Stimulated activated effector memory CD8-positive, alpha-beta T cell treated with anti-CD3 and anti-CD28 coated beads, Interleukin-12 subunit alpha, Interleukin-12 subunit beta, amount 100 ng/mL, for 72 hours (primary cell): ENCODE measurements at regions not wholly inside any gene's neighbourhood (a gene's known extent, or its start where the extent isn't known, plus 50 kb on each side); places are given as distances from the start of the nearest gene placed in this dataset.

Source experiments
- ATAC-seq: fragments of 150-1000 bp; cut with Tn5 transposase; 2 replicates; pipeline ENCODE4 v1.10.0; 2021
- DNase-seq, 2 donors: peaks; one replicate each; pipeline ENCODE4 v3.0.0; 2021 to 2022; ENCODE audit warnings: low spot score in 2 of 2
- H3K27ac Mint-ChIP-seq: one replicate; pipeline ENCODE4 v1.8.0; 2022; ENCODE audit warnings: mild to moderate bottlenecking, mixed read lengths
- H3K36me3 Mint-ChIP-seq: one replicate; pipeline ENCODE4 v1.8.0; 2022; ENCODE audit warnings: mild to moderate bottlenecking, mixed read lengths
- H3K4me1 Mint-ChIP-seq: one replicate; pipeline ENCODE4 v1.8.0; 2022; ENCODE audit warnings: mixed read lengths
- H3K4me3 Mint-ChIP-seq: one replicate; pipeline ENCODE4 v1.8.0; 2022; ENCODE audit warnings: mild to moderate bottlenecking, mixed read lengths
- H3K9me3 Mint-ChIP-seq: one replicate; pipeline ENCODE4 v1.8.0; 2022; ENCODE audit warnings: mixed read lengths

- ATAC-seq (peak; percentile 45), DNase-seq (no peak)
- peaks cover 55% of the 10 kb centered on the region for H3K4me1 Mint-ChIP-seq
- no peak overlapping the region for H3K27ac Mint-ChIP-seq
- no peaks in the 10 kb centered on the region for H3K9me3 Mint-ChIP-seq
- H3K4me3 Mint-ChIP-seq: no peak overlapping the region
- H3K36me3 Mint-ChIP-seq: peaks cover 7% of the 10 kb centered on the region
These were observed 243.6 kb upstream of the CXCR4 start for GRCh38 chr2:136361521-136361920.

GRCh38 chr2:136360790-136361189 is 242.8 kb upstream of the CXCR4 start:
- ATAC-seq (no peak), DNase-seq (no peak)
- Mint-ChIP-seq H3K27ac (no peak overlapping the region), H3K36me3 (peaks cover 7% of the 10 kb centered on the region), H3K4me3 (no peak overlapping the region), H3K4me1 (peaks cover 59% of the 10 kb centered on the region), H3K9me3 (no peaks in the 10 kb centered on the region)

- Mint-ChIP-seq H3K4me1 (peaks cover 66% of the 10 kb centered on the region), H3K4me3 (no peak overlapping the region), H3K9me3 (no peaks in the 10 kb centered on the region), H3K27ac (no peak overlapping the region), H3K36me3 (peaks cover 7% of the 10 kb centered on the region)
- DNase-seq (peak in 1 of 2 donors; percentile 43), ATAC-seq (peak; percentile 5)
These were observed 241.4 kb upstream of the CXCR4 start for GRCh38 chr2:136359121-136359965.

GRCh38 chr2:136358576-136358975 is 240.6 kb upstream of the CXCR4 start:
- peaks cover 63% of the 10 kb centered on the region for H3K4me1 Mint-ChIP-seq
- DNase-seq (peak in 1 of 2 donors; percentile 50), ATAC-seq (no peak)
- no peaks in the 10 kb centered on the region for H3K9me3 Mint-ChIP-seq
- H3K36me3 Mint-ChIP-seq: peaks cover 7% of the 10 kb centered on the region
- H3K27ac Mint-ChIP-seq: no peak overlapping the region
- H3K4me3 Mint-ChIP-seq: no peak overlapping the region

GRCh38 chr2:136357007-136357380 is 239.0 kb upstream of the CXCR4 start:
- H3K36me3 Mint-ChIP-seq: no peaks in the 10 kb centered on the region
- no peak overlapping the region for H3K27ac Mint-ChIP-seq
- ATAC-seq: no peak
- peaks cover 48% of the 10 kb centered on the region for H3K4me1 Mint-ChIP-seq
- H3K9me3 Mint-ChIP-seq: no peaks in the 10 kb centered on the region
- no peak overlapping the region for H3K4me3 Mint-ChIP-seq
- DNase-seq: no peak

- peak in 1 of 2 donors; percentile 45 for DNase-seq
- Mint-ChIP-seq H3K4me1 (peaks cover 48% of the 10 kb centered on the region), H3K36me3 (no peaks in the 10 kb centered on the region), H3K27ac (no peak overlapping the region), H3K4me3 (no peak overlapping the region), H3K9me3 (no peaks in the 10 kb centered on the region)
- ATAC-seq: peak; percentile 14
These were observed 238.4 kb upstream of the CXCR4 start for GRCh38 chr2:136356125-136357006.

GRCh38 chr2:136351684-136352083 is 233.7 kb upstream of the CXCR4 start:
- H3K36me3 Mint-ChIP-seq: no peaks in the 10 kb centered on the region
- peaks cover 21% of the 10 kb centered on the region for H3K4me1 Mint-ChIP-seq
- no peak overlapping the region for H3K4me3 Mint-ChIP-seq
- ATAC-seq (peak; percentile 81), DNase-seq (peak in 1 of 2 donors; percentile 45)
- H3K27ac Mint-ChIP-seq: no peak overlapping the region
- H3K9me3 Mint-ChIP-seq: peaks cover 5% of the 10 kb centered on the region

- Mint-ChIP-seq H3K9me3 (peaks cover 5% of the 10 kb centered on the region), H3K27ac (no peak overlapping the region), H3K4me1 (peaks cover 9% of the 10 kb centered on the region), H3K36me3 (no peaks in the 10 kb centered on the region), H3K4me3 (no peak overlapping the region)
- ATAC-seq (no peak), DNase-seq (peak in 1 of 2 donors; percentile 40)
These were observed 230.0 kb upstream of the CXCR4 start for GRCh38 chr2:136347981-136348380.

GRCh38 chr2:136344339-136344738 is 226.4 kb upstream of the CXCR4 start:
- Mint-ChIP-seq H3K27ac (no peak overlapping the region), H3K9me3 (no peaks in the 10 kb centered on the region), H3K4me3 (no peak overlapping the region), H3K36me3 (no peaks in the 10 kb centered on the region), H3K4me1 (no peaks in the 10 kb centered on the region)
- DNase-seq (peak in 1 of 2 donors; percentile 38), ATAC-seq (no peak)

- H3K27ac Mint-ChIP-seq: no peak overlapping the region
- H3K36me3 Mint-ChIP-seq: no peaks in the 10 kb centered on the region
- H3K4me3 Mint-ChIP-seq: no peak overlapping the region
- DNase-seq: no peak
- no peak for ATAC-seq
- H3K4me1 Mint-ChIP-seq: no peaks in the 10 kb centered on the region
- H3K9me3 Mint-ChIP-seq: no peaks in the 10 kb centered on the region
These were observed 224.2 kb upstream of the CXCR4 start for GRCh38 chr2:136342138-136342537.

- Mint-ChIP-seq H3K36me3 (no peaks in the 10 kb centered on the region), H3K4me1 (peaks cover 19% of the 10 kb centered on the region), H3K4me3 (no peak overlapping the region), H3K27ac (no peak overlapping the region), H3K9me3 (no peaks in the 10 kb centered on the region)
- no peak for ATAC-seq
- no peak for DNase-seq
These were observed 217.0 kb upstream of the CXCR4 start for GRCh38 chr2:136334967-136335366.

- no peak for ATAC-seq
These were observed 214.6 kb upstream of the CXCR4 start for GRCh38 chr2:136332436-136333095.

GRCh38 chr2:136331226-136331625 is 213.3 kb upstream of the CXCR4 start:
- H3K4me1 Mint-ChIP-seq: peaks cover 46% of the 10 kb centered on the region
- no peaks in the 10 kb centered on the region for H3K36me3 Mint-ChIP-seq
- peak overlapping the region; percentile 79 for H3K27ac Mint-ChIP-seq
- DNase-seq (no peak), ATAC-seq (no peak)
- no peak overlapping the region for H3K4me3 Mint-ChIP-seq
- H3K9me3 Mint-ChIP-seq: no peaks in the 10 kb centered on the region

More at GRCh38 chr2:136332436-136333095, 214.6 kb upstream of the CXCR4 start:
- peaks cover 33% of the 10 kb centered on the region for H3K4me1 Mint-ChIP-seq
- DNase-seq: no peak
- no peaks in the 10 kb centered on the region for H3K9me3 Mint-ChIP-seq
- H3K4me3 Mint-ChIP-seq: no peak overlapping the region
- no peaks in the 10 kb centered on the region for H3K36me3 Mint-ChIP-seq
- H3K27ac Mint-ChIP-seq: no peak overlapping the region

GRCh38 chr2:136328207-136328795 is 210.4 kb upstream of the CXCR4 start:
- peak overlapping the region; percentile 57 for H3K4me3 Mint-ChIP-seq
- no peaks in the 10 kb centered on the region for H3K9me3 Mint-ChIP-seq
- H3K27ac Mint-ChIP-seq: no peak overlapping the region
- peaks cover 76% of the 10 kb centered on the region for H3K4me1 Mint-ChIP-seq
- no peak for DNase-seq
- no peaks in the 10 kb centered on the region for H3K36me3 Mint-ChIP-seq
- ATAC-seq: no peak
